HUES48 (cell line): ENCODE measurements at regions not wholly inside any gene's neighbourhood (a gene's known extent, or its start where the extent isn't known, plus 50 kb on each side); places are given as distances from the start of the nearest gene placed in this dataset.

Source experiments
- H3K27ac ChIP-seq: one replicate; pipeline ENCODE4 v1.7.0; 2013; ENCODE audit warnings: low read depth, low read length, inconsistent platforms
- H3K27me3 ChIP-seq: 2 replicates; pipeline ENCODE4 v1.6.1; 2013; ENCODE audit warnings: mild to moderate bottlenecking, low read length; ENCODE audit not compliant: control insufficient read depth, insufficient read depth
- H3K36me3 ChIP-seq: 2 replicates; pipeline ENCODE4 v1.6.1; 2013; ENCODE audit warnings: low read length; ENCODE audit not compliant: control insufficient read depth, insufficient read depth
- H3K4me1 ChIP-seq: 2 replicates; pipeline ENCODE4 v1.6.1; 2013; ENCODE audit warnings: mild to moderate bottlenecking, low read length; ENCODE audit not compliant: control insufficient read depth, insufficient read depth
- H3K4me3 ChIP-seq: 2 replicates; pipeline ENCODE4 v1.5.1; 2013; ENCODE audit warnings: mild to moderate bottlenecking, low read depth, low read length
- H3K9ac ChIP-seq: 2 replicates; pipeline ENCODE4 v1.6.1; 2013; ENCODE audit warnings: mild to moderate bottlenecking, low read depth, low read length, moderate library complexity
- H3K9me3 ChIP-seq: 2 replicates; pipeline ENCODE4 v1.6.1; 2013; ENCODE audit warnings: low read length; ENCODE audit not compliant: control insufficient read depth, insufficient read depth

DNA sequence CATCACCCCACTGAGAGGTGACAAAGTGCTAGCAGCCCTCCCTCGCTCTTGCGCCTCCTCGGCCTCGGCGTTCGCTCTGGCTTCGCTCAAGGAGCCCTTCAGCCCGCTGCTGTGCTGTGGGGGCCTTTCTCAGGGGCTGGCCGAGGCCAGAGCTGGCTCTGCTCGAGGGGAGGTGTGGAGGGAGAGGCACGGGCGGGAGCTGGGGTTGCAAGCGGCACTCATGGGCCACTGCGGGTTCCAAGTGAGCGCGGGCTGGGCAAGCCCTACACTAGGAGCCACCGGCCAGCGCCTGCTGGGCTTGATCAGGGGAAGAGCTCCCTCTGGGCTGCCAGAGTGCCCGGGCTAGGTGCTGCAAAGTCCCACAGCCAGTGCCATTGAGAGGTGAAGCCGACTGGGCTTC, 964.8 kb upstream of the GJE1 start:
- no peak overlapping the region for H3K27ac ChIP-seq
- H3K9ac ChIP-seq: no peak overlapping the region
- H3K4me3 ChIP-seq: no peak overlapping the region
- H3K4me1 ChIP-seq: peaks cover 29% of the 10 kb centered on the region
- no peaks in the 10 kb centered on the region for H3K27me3 ChIP-seq
- no peaks in the 10 kb centered on the region; the same call in 1 of the 2 replicates for H3K9me3 ChIP-seq
- no peaks in the 10 kb centered on the region for H3K36me3 ChIP-seq

- H3K4me3 ChIP-seq: no peak overlapping the region
- H3K27me3 ChIP-seq: no peaks in the 10 kb centered on the region
- H3K4me1 ChIP-seq: peaks cover 29% of the 10 kb centered on the region
- H3K36me3 ChIP-seq: no peaks in the 10 kb centered on the region
- no peak overlapping the region for H3K27ac ChIP-seq
- no peaks in the 10 kb centered on the region; the same call in 1 of the 2 replicates for H3K9me3 ChIP-seq
- H3K9ac ChIP-seq: no peak overlapping the region
Measured at GRCh38 chr6:141165002-141165665, 967.6 kb upstream of the GJE1 start.

DNA sequence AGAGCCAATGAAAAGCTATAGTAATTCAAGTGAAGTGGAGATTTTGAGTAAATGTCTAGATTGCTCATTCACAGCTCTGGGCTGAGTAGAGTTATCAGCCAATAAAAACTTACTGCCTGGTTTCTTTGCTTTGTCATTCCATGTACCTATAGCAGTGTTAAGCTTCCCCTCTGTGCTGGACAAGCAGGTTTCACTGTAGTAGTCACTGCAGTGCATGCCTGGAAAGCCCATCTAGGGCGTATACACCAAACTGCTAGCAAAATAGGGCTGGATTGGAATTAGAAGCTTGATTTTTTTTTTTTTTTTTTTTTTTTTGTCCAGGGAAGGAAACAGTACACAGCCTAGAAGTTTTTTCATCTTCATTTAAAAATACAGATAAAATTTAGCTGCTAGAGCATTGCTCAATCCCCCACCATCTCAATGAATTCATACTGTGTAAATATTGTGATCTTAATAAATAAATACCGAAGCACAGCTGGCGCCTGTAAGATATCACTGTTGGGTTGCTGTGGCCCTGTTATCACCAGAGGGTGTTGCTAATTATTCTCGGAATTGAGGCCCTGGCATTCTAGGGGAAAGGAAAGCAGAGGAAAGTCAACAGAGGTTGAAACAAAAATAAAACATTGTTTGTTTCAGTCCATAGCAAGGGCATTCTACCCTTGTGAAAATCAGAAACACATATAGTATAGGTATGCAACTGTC, 968.5 kb upstream of the GJE1 start:
- Histone ChIP-seq H3K36me3 (no peaks in the 10 kb centered on the region), H3K4me1 (peaks cover 21% of the 10 kb centered on the region), H3K9me3 (no peaks in the 10 kb centered on the region; the same call in 1 of the 2 replicates), H3K4me3 (no peak overlapping the region), H3K27me3 (no peaks in the 10 kb centered on the region), H3K9ac (no peak overlapping the region), H3K27ac (no peak overlapping the region)

GRCh38 chr6:141163107-141163506, 969.6 kb upstream of the GJE1 start:
- Histone ChIP-seq H3K4me1 (peaks cover 26% of the 10 kb centered on the region), H3K4me3 (no peak overlapping the region), H3K36me3 (no peaks in the 10 kb centered on the region), H3K27me3 (no peaks in the 10 kb centered on the region), H3K27ac (no peak overlapping the region), H3K9ac (no peak overlapping the region), H3K9me3 (no peaks in the 10 kb centered on the region)

GRCh38 chr6:141158740-141159139, 974.0 kb upstream of the GJE1 start:
- H3K9ac ChIP-seq: no peak overlapping the region
- H3K4me3 ChIP-seq: no peak overlapping the region
- no peaks in the 10 kb centered on the region for H3K27me3 ChIP-seq

GRCh38 chr6:141153563-141153962, 979.2 kb upstream of the GJE1 start:
- Histone ChIP-seq H3K27ac (peak overlapping the region; percentile 74), H3K9me3 (peaks cover 25% of the 10 kb centered on the region), H3K4me1 (peaks cover 19% of the 10 kb centered on the region), H3K4me3 (no peak overlapping the region), H3K36me3 (no peaks in the 10 kb centered on the region), H3K27me3 (no peaks in the 10 kb centered on the region), H3K9ac (no peak overlapping the region)

More at GRCh38 chr6:141158740-141159139, 974.0 kb upstream of the GJE1 start:
- peaks cover 11% of the 10 kb centered on the region for H3K4me1 ChIP-seq
- no peak overlapping the region for H3K27ac ChIP-seq
- peaks cover 11% of the 10 kb centered on the region for H3K9me3 ChIP-seq
- H3K36me3 ChIP-seq: no peaks in the 10 kb centered on the region

DNA sequence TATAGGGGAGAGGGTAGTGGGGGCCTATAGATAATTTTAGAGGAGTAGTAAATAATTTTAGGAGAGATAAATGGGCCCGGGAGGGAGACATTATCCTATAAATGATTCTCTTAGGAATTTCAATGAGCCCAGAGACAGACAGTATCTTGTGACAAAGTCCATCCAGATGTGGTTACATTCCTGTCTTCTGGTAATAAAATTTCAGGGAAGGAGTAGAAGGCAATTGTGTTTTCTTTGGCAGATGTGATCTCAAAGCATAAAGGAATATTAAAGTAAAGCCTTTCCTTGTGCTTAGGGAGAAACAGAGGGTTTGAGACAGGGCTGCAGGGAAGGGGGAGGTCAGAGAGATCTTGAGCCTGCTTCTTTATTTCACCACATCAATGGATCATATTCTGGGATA, 979.8 kb upstream of the GJE1 start:
- H3K4me3 ChIP-seq: peak overlapping the region; percentile 31; the same call in 1 of the 2 replicates
- H3K27me3 ChIP-seq: no peaks in the 10 kb centered on the region
- peaks cover 19% of the 10 kb centered on the region for H3K4me1 ChIP-seq
- no peaks in the 10 kb centered on the region for H3K36me3 ChIP-seq
- H3K9ac ChIP-seq: no peak overlapping the region; the same call in 1 of the 2 replicates
- H3K9me3 ChIP-seq: peaks cover 26% of the 10 kb centered on the region
- H3K27ac ChIP-seq: peak overlapping the region; percentile 87

DNA sequence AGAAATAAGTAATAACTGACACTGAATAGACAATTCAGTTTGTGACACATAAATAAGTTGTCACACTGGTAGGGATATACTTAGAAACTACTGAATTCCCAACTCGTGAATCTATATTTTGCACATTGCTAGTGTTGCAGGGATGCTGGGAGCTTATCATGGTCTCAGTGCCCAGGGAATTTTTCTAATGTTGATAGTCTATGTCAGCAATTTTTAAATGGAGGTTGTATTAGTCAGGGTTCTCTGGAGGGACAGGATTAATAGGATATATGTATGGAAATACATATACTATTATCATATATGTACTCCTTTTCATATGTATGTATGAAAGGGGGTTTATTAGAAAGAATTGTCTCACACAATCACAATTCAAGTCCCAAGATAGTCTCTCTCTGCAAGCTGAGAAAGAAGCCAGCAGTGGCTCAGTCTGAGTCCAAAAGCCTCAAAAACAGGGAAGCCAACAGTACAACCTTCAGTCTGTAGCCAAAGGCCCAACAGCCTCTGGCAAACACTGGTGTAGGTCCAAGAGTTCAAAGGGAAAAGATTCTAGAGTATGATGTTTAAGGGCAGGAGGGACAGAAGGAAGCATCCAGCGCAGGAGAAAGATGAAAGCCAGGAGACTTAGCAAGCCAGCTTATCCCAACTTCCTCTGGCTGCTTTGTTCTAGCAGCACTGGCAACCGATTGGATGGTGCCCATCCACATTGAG, 980.9 kb upstream of the GJE1 start:
- peaks cover 26% of the 10 kb centered on the region for H3K9me3 ChIP-seq
- no peaks in the 10 kb centered on the region for H3K27me3 ChIP-seq
- no peak overlapping the region for H3K4me3 ChIP-seq
- H3K9ac ChIP-seq: no peak overlapping the region
- H3K36me3 ChIP-seq: no peaks in the 10 kb centered on the region
- peaks cover 19% of the 10 kb centered on the region for H3K4me1 ChIP-seq
- no peak overlapping the region for H3K27ac ChIP-seq

DNA sequence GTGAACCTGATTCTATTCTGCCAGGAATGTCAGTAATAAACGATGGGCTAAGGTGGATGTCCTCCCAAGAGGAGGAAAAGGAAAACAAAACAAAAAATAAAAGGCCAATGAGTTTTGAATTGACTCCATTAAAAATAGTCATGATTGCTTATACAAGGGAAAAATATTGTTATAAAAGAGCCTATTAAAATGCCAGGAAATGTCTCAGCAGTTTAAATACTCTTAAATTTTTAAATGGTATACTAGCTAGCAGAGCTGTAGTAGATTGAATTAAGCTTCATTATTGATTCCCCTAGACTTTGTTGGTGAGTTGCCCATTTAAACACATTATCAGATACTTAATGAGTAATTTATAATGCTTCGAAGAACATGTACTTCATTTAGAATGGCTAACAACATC, 990.9 kb upstream of the GJE1 start:
- H3K27ac ChIP-seq: no peak overlapping the region
- H3K36me3 ChIP-seq: no peaks in the 10 kb centered on the region
- H3K9me3 ChIP-seq: no peaks in the 10 kb centered on the region
- no peaks in the 10 kb centered on the region for H3K4me1 ChIP-seq
- H3K4me3 ChIP-seq: no peak overlapping the region
- H3K9ac ChIP-seq: no peak overlapping the region
- H3K27me3 ChIP-seq: no peaks in the 10 kb centered on the region

- Histone ChIP-seq H3K9me3 (no peaks in the 10 kb centered on the region), H3K27me3 (no peaks in the 10 kb centered on the region), H3K4me3 (no peak overlapping the region), H3K9ac (no peak overlapping the region), H3K27ac (no peak overlapping the region), H3K36me3 (no peaks in the 10 kb centered on the region), H3K4me1 (no peaks in the 10 kb centered on the region)
Measured at GRCh38 chr6:141140905-141141304, 991.8 kb upstream of the GJE1 start.

GRCh38 chr6:141139461-141139860, 993.3 kb upstream of the GJE1 start:
- H3K9ac ChIP-seq: no peak overlapping the region
- H3K4me3 ChIP-seq: no peak overlapping the region
- no peaks in the 10 kb centered on the region for H3K27me3 ChIP-seq
- H3K36me3 ChIP-seq: no peaks in the 10 kb centered on the region
- H3K4me1 ChIP-seq: no peaks in the 10 kb centered on the region
- H3K27ac ChIP-seq: no peak overlapping the region
- H3K9me3 ChIP-seq: no peaks in the 10 kb centered on the region
